ENCODE measurements at regions not wholly inside any gene's neighbourhood (a gene's known extent, or its start where the extent isn't known, plus 50 kb on each side); places are given as distances from the start of the nearest gene placed in this dataset.

- DNase-seq, result no peak
Observed at GRCh38 chr2:23122681-23123215, 262.2 kb upstream of the KLHL29 start.

- DNase-seq, result no peak
Observed at GRCh38 chr2:23123686-23124085, 261.3 kb upstream of the KLHL29 start.

GRCh38 chr2:23124214-23124750, 260.7 kb upstream of the KLHL29 start:
- DNase-seq, result no peak

- DNase-seq, result no peak
Observed at GRCh38 chr2:23127465-23127864, 257.5 kb upstream of the KLHL29 start.

- no peak for DNase-seq
Observed at GRCh38 chr2:23128684-23129292, 256.2 kb upstream of the KLHL29 start.

- no peak for DNase-seq
Observed at GRCh38 chr2:23131066-23131575, 253.9 kb upstream of the KLHL29 start.

- DNase-seq, result no peak
Observed at GRCh38 chr2:23132000-23132399, 253.0 kb upstream of the KLHL29 start.

GRCh38 chr2:23132823-23133595, 252.0 kb upstream of the KLHL29 start:
- no peak for DNase-seq

GRCh38 chr2:23134726-23135125, 250.3 kb upstream of the KLHL29 start:
- DNase-seq, result no peak

- DNase-seq, result no peak
Observed at GRCh38 chr2:23135481-23136100, 249.4 kb upstream of the KLHL29 start.

GRCh38 chr2:23137166-23137565, 247.8 kb upstream of the KLHL29 start:
- no peak for DNase-seq

GRCh38 chr2:23138701-23139100, 246.3 kb upstream of the KLHL29 start:
- DNase-seq, result no peak

- DNase-seq, result no peak
Observed at GRCh38 chr2:23145460-23145859, 239.5 kb upstream of the KLHL29 start.

- DNase-seq, result no peak
Observed at GRCh38 chr2:23146011-23146410, 239.0 kb upstream of the KLHL29 start.

- DNase-seq, result no peak
Observed at GRCh38 chr2:23148342-23148741, 236.6 kb upstream of the KLHL29 start.

GRCh38 chr2:23149777-23150176, 235.2 kb upstream of the KLHL29 start:
- no peak for DNase-seq

GRCh38 chr2:23153484-23153883, 231.5 kb upstream of the KLHL29 start:
- DNase-seq, result no peak

GRCh38 chr2:23155022-23155421, 230.0 kb upstream of the KLHL29 start:
- DNase-seq, result no peak

- no peak for DNase-seq
Observed at GRCh38 chr2:23157812-23158211, 227.2 kb upstream of the KLHL29 start.

GRCh38 chr2:23158306-23158705, 226.7 kb upstream of the KLHL29 start:
- no peak for DNase-seq

GRCh38 chr2:23159746-23160405, 225.1 kb upstream of the KLHL29 start:
- no peak for DNase-seq

GRCh38 chr2:23164173-23164572, 220.8 kb upstream of the KLHL29 start:
- no peak for DNase-seq

GRCh38 chr2:23169896-23170295, 215.1 kb upstream of the KLHL29 start:
- DNase-seq, result no peak
